Activated B cell treated with CpG ODN at 0.5 μM for 24 hours (primary cell): ENCODE measurements at regions not wholly inside any gene's neighbourhood (a gene's known extent, or its start where the extent isn't known, plus 50 kb on each side); places are given as distances from the start of the nearest gene placed in this dataset.

Source experiments
- ATAC-seq: fragments of 200-7000 bp; cut with Tn5 transposase; one replicate; pipeline ENCODE4 v1.10.0; 2021; ENCODE audit warnings: low read depth, mild to moderate bottlenecking, moderate library complexity
- CTCF ChIA-PET: fragments of 350-600 bp; sonication (Branson Sonifier 250); formaldehyde crosslinking; loops from one replicate; lab custom pipeline; 2021; ENCODE audit warnings: antibody characterized with exemption; lab: Charles Lee
- POLR2A ChIA-PET: fragments of 350-600 bp; sonication (Branson Sonifier 250); formaldehyde crosslinking; loops from one replicate; lab custom pipeline; 2021; ENCODE audit warnings: antibody characterized with exemption; lab: Charles Lee
- DNase-seq: peaks from one replicate; pipeline ENCODE4 v3.0.0; 2022
- H3K27ac Mint-ChIP-seq: one replicate; pipeline ENCODE4 v1.8.0; 2020; ENCODE audit warnings: mixed read lengths
- H3K27me3 Mint-ChIP-seq: one replicate; pipeline ENCODE4 v1.8.0; 2021; ENCODE audit warnings: mixed read lengths
- H3K36me3 Mint-ChIP-seq: one replicate; pipeline ENCODE4 v1.8.0; 2021; ENCODE audit warnings: low read depth, mixed read lengths
- H3K4me1 Mint-ChIP-seq: one replicate; pipeline ENCODE4 v1.8.0; 2021; ENCODE audit warnings: mixed read lengths
- H3K4me3 Mint-ChIP-seq: one replicate; pipeline ENCODE4 v1.8.0; 2020; ENCODE audit warnings: mild to moderate bottlenecking, mixed read lengths
- H3K9me3 Mint-ChIP-seq: one replicate; pipeline ENCODE4 v1.8.0; 2020; ENCODE audit warnings: mixed read lengths
- CTCF ChIP-seq: fragments of 200-600 bp; IDR thresholded peaks from one replicate; pipeline ENCODE4 v1.8.0; 2022; ENCODE audit warnings: antibody characterized with exemption, mild to moderate bottlenecking
- intact Hi-C: fragments of 100-400 bp; cut with micrococcal nuclease; formaldehyde crosslinking; loops from one replicate; pipeline ENCODE4 v1.15.1; 2024

GRCh38 chrX:122389005-122389404 lies 795.1 kb upstream of the GRIA3 start:
- CTCF ChIA-PET, result no interaction called here
- TF ChIP-seq CTCF, result no peak
- DNase-seq (no peak), ATAC-seq (no peak)
- Mint-ChIP-seq H3K4me1 (no peaks in the 10 kb centered on the region), H3K36me3 (no peaks in the 10 kb centered on the region), H3K27me3 (no peaks in the 10 kb centered on the region), H3K4me3 (no peak overlapping the region), H3K27ac (no peak overlapping the region), H3K9me3 (peaks cover 2% of the 10 kb centered on the region)
- intact Hi-C loops, result no loop called here
- POLR2A ChIA-PET, result no interaction called here

- no peak for ATAC-seq
- Mint-ChIP-seq H3K27me3 (no peaks in the 10 kb centered on the region), H3K27ac (no peak overlapping the region), H3K36me3 (no peaks in the 10 kb centered on the region), H3K4me1 (no peaks in the 10 kb centered on the region), H3K4me3 (no peak overlapping the region), H3K9me3 (no peaks in the 10 kb centered on the region)
- intact Hi-C loops, result no loop called here
- ChIA-PET CTCF (no interaction called here), POLR2A (no interaction called here)
- DNase-seq, result no peak
- no peak for TF ChIP-seq CTCF
Observed at GRCh38 chrX:122418758-122419157, 765.3 kb upstream of the GRIA3 start.

GRCh38 chrX:122421434-122422121 lies 762.5 kb upstream of the GRIA3 start:
- intact Hi-C loops, result no loop called here
- DNase-seq, result no peak
- CTCF ChIA-PET, result no interaction called here
- Mint-ChIP-seq H3K4me3 (no peak overlapping the region), H3K4me1 (no peaks in the 10 kb centered on the region), H3K27ac (no peak overlapping the region), H3K27me3 (no peaks in the 10 kb centered on the region), H3K9me3 (peaks cover 2% of the 10 kb centered on the region), H3K36me3 (no peaks in the 10 kb centered on the region)
- POLR2A ChIA-PET, result no interaction called here
- no peak for ATAC-seq
- no peak for TF ChIP-seq CTCF

GRCh38 chrX:122422547-122422946 lies 761.5 kb upstream of the GRIA3 start:
- ChIA-PET CTCF (no interaction called here), POLR2A (no interaction called here)
- peaks cover 2% of the 10 kb centered on the region for H3K9me3 Mint-ChIP-seq
- no peak for ATAC-seq
- no peak overlapping the region for H3K27ac Mint-ChIP-seq
- H3K36me3 Mint-ChIP-seq, result no peaks in the 10 kb centered on the region
- no peaks in the 10 kb centered on the region for H3K4me1 Mint-ChIP-seq
- TF ChIP-seq CTCF, result no peak
- DNase-seq, result no peak
- intact Hi-C loops, result no loop called here
- H3K27me3 Mint-ChIP-seq, result no peaks in the 10 kb centered on the region
- H3K4me3 Mint-ChIP-seq, result no peak overlapping the region

- H3K27me3 Mint-ChIP-seq, result no peaks in the 10 kb centered on the region
- H3K9me3 Mint-ChIP-seq, result peaks cover 4% of the 10 kb centered on the region
- POLR2A ChIA-PET, result no interaction called here
- intact Hi-C loops, result no loop called here
- H3K4me1 Mint-ChIP-seq, result no peaks in the 10 kb centered on the region
- no peak overlapping the region for H3K4me3 Mint-ChIP-seq
- TF ChIP-seq CTCF, result no peak
- ATAC-seq, result no peak
- CTCF ChIA-PET, result no interaction called here
- no peak overlapping the region for H3K27ac Mint-ChIP-seq
- no peaks in the 10 kb centered on the region for H3K36me3 Mint-ChIP-seq
- no peak for DNase-seq
Observed at GRCh38 chrX:122434942-122435341, 749.1 kb upstream of the GRIA3 start.
